C4-2B (cell line): ENCODE measurements at regions not wholly inside any gene's neighbourhood (a gene's known extent, or its start where the extent isn't known, plus 50 kb on each side); places are given as distances from the start of the nearest gene placed in this dataset.
"Not testable (repeated sequence)": the region's sequence is repeated elsewhere in the genome, so short reads cannot be mapped to it uniquely, and the experiment has no call there.

Experiments used
- H3K27ac ChIP-seq: fragments of 450-650 bp; 2 replicates; pipeline ENCODE4 v1.5.1; 2017
- ZFX ChIP-seq: fragments of 450-650 bp; IDR thresholded peaks from 2 replicates; pipeline ENCODE4 v1.6.1; 2017
- TF ChIP-seq, protein P1 (sequence below): fragments of 450-650 bp; conservative IDR thresholded peaks from 2 replicates; pipeline ENCODE4 v1.5.1; 2017; ENCODE audit warnings: mild to moderate bottlenecking

DNA sequence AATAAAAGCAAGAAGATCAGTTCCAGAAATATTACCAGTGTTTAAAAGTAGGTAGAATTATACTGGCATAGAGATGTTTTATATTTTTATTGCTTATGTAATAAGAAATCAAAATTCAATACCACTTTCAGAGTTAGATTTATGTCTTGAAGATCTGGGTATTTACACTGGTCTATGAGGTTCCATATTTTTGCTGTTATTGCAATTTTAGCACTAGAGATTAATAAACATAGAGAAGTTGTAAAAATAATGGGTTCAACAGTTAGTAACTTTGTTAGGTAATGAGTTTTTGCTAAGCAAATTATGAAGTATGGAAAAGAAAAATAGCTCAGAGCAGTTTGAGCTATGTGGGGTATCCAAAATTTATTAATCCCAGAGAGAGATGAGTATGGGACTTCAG lies 188.1 kb downstream of the SYT10 start:
- H3K27ac ChIP-seq = no peak overlapping the region
- TF ChIP-seq ZFX = no peak
- TF ChIP-seq, protein P1, sequence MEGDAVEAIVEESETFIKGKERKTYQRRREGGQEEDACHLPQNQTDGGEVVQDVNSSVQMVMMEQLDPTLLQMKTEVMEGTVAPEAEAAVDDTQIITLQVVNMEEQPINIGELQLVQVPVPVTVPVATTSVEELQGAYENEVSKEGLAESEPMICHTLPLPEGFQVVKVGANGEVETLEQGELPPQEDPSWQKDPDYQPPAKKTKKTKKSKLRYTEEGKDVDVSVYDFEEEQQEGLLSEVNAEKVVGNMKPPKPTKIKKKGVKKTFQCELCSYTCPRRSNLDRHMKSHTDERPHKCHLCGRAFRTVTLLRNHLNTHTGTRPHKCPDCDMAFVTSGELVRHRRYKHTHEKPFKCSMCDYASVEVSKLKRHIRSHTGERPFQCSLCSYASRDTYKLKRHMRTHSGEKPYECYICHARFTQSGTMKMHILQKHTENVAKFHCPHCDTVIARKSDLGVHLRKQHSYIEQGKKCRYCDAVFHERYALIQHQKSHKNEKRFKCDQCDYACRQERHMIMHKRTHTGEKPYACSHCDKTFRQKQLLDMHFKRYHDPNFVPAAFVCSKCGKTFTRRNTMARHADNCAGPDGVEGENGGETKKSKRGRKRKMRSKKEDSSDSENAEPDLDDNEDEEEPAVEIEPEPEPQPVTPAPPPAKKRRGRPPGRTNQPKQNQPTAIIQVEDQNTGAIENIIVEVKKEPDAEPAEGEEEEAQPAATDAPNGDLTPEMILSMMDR = no peak

DNA sequence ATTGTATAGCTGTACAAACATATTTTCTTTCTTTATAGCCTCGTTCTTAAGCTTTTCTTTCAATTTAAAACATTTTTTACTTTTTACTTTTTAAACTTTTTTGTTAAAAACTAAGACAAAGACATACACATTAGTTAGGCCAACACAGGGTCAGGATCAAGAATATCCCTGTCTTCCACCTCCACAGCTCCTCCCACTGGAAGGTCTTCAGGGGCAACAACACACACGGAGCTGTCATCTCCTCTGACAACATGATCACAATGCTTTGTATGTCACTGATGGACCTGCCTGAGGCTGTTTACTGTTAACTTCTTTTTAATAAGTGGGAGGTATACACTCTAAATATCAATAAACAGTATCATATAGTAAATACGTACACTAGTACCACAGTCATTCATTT lies 191.3 kb downstream of the SYT10 start:
- TF ChIP-seq ZFX = no peak
- TF ChIP-seq, protein P1 = no peak
- no peak overlapping the region for H3K27ac ChIP-seq

DNA sequence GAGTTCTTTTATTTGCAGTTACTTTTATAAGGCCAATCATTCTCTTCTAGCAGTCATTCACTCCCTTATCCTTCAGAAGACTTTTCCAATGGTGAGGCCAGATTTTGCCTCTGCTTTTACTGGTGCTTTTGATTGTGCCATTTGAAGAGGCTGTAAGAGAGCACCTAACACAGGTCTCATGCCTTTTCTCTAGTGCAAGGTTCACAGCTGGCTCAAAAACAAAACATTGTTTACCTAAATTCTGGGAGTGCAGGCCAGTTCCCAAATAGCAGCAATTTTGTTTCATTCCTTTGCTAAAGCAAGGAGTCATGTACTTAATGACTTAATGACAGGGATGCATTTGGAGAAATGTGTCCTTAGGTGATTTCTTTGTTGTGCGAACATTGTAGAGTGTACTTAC lies 192.0 kb downstream of the SYT10 start:
- no peak overlapping the region for H3K27ac ChIP-seq
- TF ChIP-seq ZFX = no peak
- TF ChIP-seq, protein P1 = no peak

DNA sequence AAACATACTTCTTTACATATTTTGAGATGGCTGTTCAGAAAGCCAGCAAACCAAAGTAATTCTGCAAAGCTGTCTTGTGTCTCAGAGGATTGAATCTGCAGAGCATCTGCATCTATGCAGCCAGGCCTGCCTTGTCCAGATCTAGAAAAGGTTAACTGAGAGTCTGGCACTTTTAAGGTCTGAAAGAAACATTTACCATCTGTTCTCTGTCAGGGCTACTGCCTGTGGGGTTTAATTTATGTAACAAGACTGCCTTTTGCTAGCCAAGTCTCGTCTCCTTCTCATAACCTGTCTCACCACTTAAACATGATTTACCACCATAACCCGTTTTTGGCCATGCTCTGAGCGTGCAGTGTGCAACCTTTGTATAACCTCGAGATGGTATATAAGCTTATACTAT lies 194.2 kb downstream of the SYT10 start:
- no peak overlapping the region for H3K27ac ChIP-seq
- TF ChIP-seq, protein P1 = no peak
- no peak for TF ChIP-seq ZFX

DNA sequence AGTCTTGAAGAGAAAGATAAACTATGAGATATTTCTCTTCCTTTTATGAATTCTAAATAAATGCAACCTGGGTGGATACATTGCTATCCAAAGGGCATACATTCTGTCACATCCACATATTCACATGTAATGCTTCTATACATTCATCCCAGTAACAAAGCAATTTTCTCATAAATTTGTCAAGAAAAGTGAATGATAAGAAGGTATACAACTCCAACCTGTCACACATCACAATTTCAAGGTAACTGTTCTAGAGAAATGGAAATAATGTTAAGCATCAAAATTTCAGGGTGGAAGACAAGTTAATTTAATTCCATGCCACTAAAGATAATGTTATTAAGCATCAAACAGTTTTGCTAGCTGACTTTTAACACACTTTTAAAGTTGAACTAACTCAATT lies 212.9 kb downstream of the SYT10 start:
- H3K27ac ChIP-seq = no peak overlapping the region
- TF ChIP-seq ZFX = no peak
- TF ChIP-seq, protein P1 = no peak

DNA sequence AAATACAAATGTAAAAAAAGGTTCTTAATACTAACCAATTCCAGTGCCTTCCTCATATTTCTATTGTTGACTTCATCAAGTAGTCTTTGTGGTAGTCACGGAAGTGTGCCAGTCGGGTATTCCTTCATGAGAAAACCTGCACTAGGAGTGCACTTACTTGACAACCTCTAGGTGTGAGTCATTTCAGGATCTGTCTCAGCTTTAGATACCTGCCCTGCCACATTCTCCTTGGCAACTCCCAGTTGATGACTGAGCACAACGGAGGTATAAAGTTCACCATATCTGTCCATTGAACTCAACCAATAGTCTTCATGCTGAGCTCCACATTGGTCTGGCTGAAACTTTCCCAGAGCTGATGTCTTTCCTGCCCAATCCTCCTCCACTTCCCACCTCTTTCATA lies 215.7 kb downstream of the SYT10 start:
- TF ChIP-seq, protein P1 = no peak
- TF ChIP-seq ZFX = no peak
- H3K27ac ChIP-seq = no peak overlapping the region

DNA sequence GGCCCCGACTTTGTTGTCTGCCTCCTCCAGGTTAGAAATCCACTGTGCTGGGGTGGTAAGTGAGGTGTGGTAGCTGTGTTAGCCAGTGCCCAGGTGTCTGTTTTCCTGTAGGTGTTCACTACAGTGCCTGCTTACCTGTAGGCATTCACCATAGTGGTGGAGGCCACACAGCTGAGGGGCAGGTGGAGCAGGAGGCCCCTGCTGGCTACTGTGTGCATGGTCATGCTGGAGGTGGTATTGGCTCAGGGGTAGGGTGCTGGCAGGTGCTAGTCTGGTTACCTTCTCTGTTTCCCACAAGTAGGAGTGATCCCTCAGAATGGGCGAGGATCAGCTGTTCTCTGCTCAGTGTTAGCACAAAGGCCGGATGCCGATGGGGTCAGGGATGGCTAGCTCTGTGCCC lies 217.3 kb downstream of the SYT10 start:
- no peak overlapping the region for H3K27ac ChIP-seq
- no peak for TF ChIP-seq ZFX
- TF ChIP-seq, protein P1 = no peak

DNA sequence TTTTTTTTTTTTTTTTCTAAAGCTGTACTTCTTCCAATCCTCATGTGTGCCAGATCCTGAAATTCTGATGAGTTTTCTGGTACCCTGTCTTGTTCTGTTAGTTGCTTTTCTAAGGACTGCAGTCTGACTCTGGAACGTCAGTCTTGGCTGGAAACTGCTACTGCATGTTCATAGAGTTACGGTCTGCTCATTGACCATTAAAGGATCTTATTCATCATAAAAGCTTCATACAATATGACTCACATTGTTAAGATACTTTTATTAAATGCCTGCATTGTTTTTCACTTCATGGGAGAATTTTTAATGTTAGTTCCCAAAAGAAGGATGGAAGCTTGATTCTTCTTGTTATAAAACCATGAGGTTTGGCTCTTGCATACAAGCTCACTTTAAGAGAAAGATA lies 233.6 kb downstream of the SYT10 start:
- H3K27ac ChIP-seq = no peak overlapping the region
- TF ChIP-seq, protein P1 = no peak

DNA sequence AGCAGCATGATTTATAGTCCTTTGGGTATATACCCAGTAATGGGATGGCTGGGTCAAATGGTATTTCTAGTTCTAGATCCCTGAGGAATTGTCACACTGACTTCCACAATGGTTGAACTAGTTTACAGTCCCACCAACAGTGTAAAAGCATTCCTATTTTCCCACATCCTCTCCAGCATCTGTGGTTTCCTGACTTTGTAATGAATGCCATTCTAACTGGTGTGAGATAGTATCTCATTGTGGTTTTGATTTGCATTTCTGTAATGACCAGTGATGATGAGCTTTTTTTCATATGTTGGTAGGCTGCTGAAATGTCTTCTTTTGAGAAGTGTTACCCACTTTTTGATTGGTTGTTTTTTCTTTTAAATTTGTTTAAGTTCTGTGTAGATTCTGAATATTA lies 245.2 kb downstream of the SYT10 start:
- not testable (repeated sequence) for H3K27ac ChIP-seq
